GM12878 (cell line): ENCODE measurements at regions not wholly inside any gene's neighbourhood (a gene's known extent, or its start where the extent isn't known, plus 50 kb on each side); places are given as distances from the start of the nearest gene placed in this dataset.

Experiments
- ATAC-seq: fragments of 200-7000 bp; cut with Tn5 transposase; 3 replicates; pipeline ENCODE4 v1.9.1; 2020; ENCODE audit warnings: mild to moderate bottlenecking, moderate library complexity
- BruUV-seq: library from RNA; stranded (reverse); fragments of 400-500 nt; replicated peaks from 2 replicates; lab custom pipeline; 2021; lab: Mats Ljungman, UMichigan
- CTCF ChIA-PET: fragments of 300-600 bp; sonication (Branson Sonifier 250); formaldehyde crosslinking; extraction: SDS; loops from one replicate; lab custom pipeline; 2021; ENCODE audit warnings: inconsistent platforms; lab: Yijun Ruan, JAX
- POLR2A ChIA-PET: fragments of 350-600 bp; formaldehyde crosslinking; extraction: SDS; loops from one replicate; lab custom pipeline; 2021; ENCODE audit warnings: inconsistent platforms; lab: Charles Lee
- RAD21 ChIA-PET: fragments of 300-600 bp; sonication (Branson Sonifier 250); formaldehyde crosslinking; loops from one replicate; lab custom pipeline; 2023; ENCODE audit warnings: antibody characterized with exemption; ENCODE audit not compliant: unreplicated experiment; lab: Charles Lee
- SMC1A ChIA-PET: fragments of 300-600 bp; sonication (Branson Sonifier 250); formaldehyde crosslinking; loops from one replicate; lab custom pipeline; 2023; ENCODE audit not compliant: unreplicated experiment, uncharacterized antibody; lab: Charles Lee
- DNase-seq: peaks from one replicate; pipeline ENCODE4 v3.0.0-alpha.2; 2011; ENCODE audit warnings: low read depth, low spot score
- FAIRE-seq: peaks from 3 replicates; lab custom pipeline; 2011; peaks lifted over from hg19 to GRCh38; lab: Jason Lieb, UNC
- H2AFZ ChIP-seq: 2 replicates; pipeline ENCODE4 v1.6.0; 2011; ENCODE audit warnings: low read depth, low read length, control low read depth; ENCODE audit not compliant: control insufficient read depth
- H3K27ac ChIP-seq: 2 replicates; pipeline ENCODE4 v1.5.1; 2011; ENCODE audit warnings: control low read depth; ENCODE audit not compliant: control insufficient read depth, insufficient read depth
- H3K27me3 ChIP-seq, 2 experiments: replicated peaks in 1 of 2; 2 replicates each; pipeline versions ENCODE4 v1.6.0 to v1.6.1; 2011; ENCODE audit warnings: low read length in 1 of 2; ENCODE audit not compliant: control insufficient read depth in 2 of 2, insufficient read depth in 2 of 2
- H3K36me3 ChIP-seq, 2 experiments: 2 replicates each; pipeline ENCODE4 v1.5.1; 2011; ENCODE audit warnings: low read length in 1 of 2; ENCODE audit not compliant: control insufficient read depth in 2 of 2, insufficient read depth in 2 of 2
- H3K4me1 ChIP-seq: 2 replicates; pipeline ENCODE4 v1.6.1; 2011; ENCODE audit warnings: mild to moderate bottlenecking, low read length, moderate library complexity, mixed read lengths; ENCODE audit not compliant: control insufficient read depth, insufficient read depth
- H3K4me2 ChIP-seq: 2 replicates; pipeline ENCODE4 v1.6.0; 2011; ENCODE audit warnings: control low read depth; ENCODE audit not compliant: control insufficient read depth, insufficient read depth
- H3K4me3 ChIP-seq: fragments of 200-600 bp; sonication (generic); 2 replicates; pipeline ENCODE4 v1.5.1; 2016
- H3K79me2 ChIP-seq: 2 replicates; pipeline ENCODE4 v1.6.0; 2011; ENCODE audit warnings: low read length; ENCODE audit not compliant: control insufficient read depth, insufficient read depth
- H3K9ac ChIP-seq: 2 replicates; pipeline ENCODE4 v1.8.0; 2011; ENCODE audit warnings: low read length, control low read depth, mixed read lengths; ENCODE audit not compliant: control insufficient read depth, insufficient read depth
- H3K9me3 ChIP-seq: replicated peaks from 3 replicates; pipeline ENCODE4 v1.5.1; 2011; ENCODE audit warnings: mild to moderate bottlenecking, low read length; ENCODE audit not compliant: control insufficient read depth, insufficient read depth
- H4K20me1 ChIP-seq: 2 replicates; pipeline ENCODE4 v1.6.0; 2011; ENCODE audit not compliant: control insufficient read depth, insufficient read depth
- ETV6 ChIP-seq, 2 experiments: fragments of 450-650 bp in 1 of 2; IDR thresholded peaks in 1 of 2; conservative IDR thresholded peaks in 1 of 2; 2 replicates each; pipeline ENCODE4 v1.6.1; 2014; ENCODE audit warnings: antibody characterized with exemption in 1 of 2, borderline replicate concordance in 1 of 2, low read depth in 1 of 2, mild to moderate bottlenecking in 1 of 2, moderate library complexity in 1 of 2
- EZH2 ChIP-seq: IDR thresholded peaks from 2 replicates; pipeline ENCODE4 v1.6.1; 2012; ENCODE audit warnings: low read depth, mild to moderate bottlenecking, control low read depth, inconsistent platforms, low read length, borderline replicate concordance; ENCODE audit not compliant: control insufficient read depth
- GABPA ChIP-seq: IDR thresholded peaks from 2 replicates; pipeline ENCODE4 v1.6.1; 2014; ENCODE audit warnings: antibody characterized with exemption, low read depth, mild to moderate bottlenecking, inconsistent platforms
- HDAC6 ChIP-seq: fragments of 200-600 bp; sonication (generic); IDR thresholded peaks from one replicate; pipeline ENCODE4 v1.8.0; 2017; ENCODE audit warnings: antibody characterized with exemption; ENCODE audit not compliant: unreplicated experiment
- KAT2A ChIP-seq: conservative IDR thresholded peaks from 2 replicates; pipeline ENCODE4 v1.6.1; 2011; ENCODE audit warnings: low read depth, low read length; ENCODE audit not compliant: control insufficient read depth
- PAX5 ChIP-seq: IDR thresholded peaks from 2 replicates; pipeline ENCODE4 v1.6.1; 2011; ENCODE audit warnings: low read depth, low read length, borderline replicate concordance
- RBBP5 ChIP-seq: fragments of 200-600 bp; sonication (generic); conservative IDR thresholded peaks from 2 replicates; pipeline ENCODE4 v1.6.1; 2016
- TAF1 ChIP-seq: IDR thresholded peaks from 2 replicates; pipeline ENCODE4 v1.6.1; 2011; ENCODE audit warnings: mild to moderate bottlenecking, low read depth, low read length, borderline replicate concordance
- whole genome bisulfite sequencing: methylation state at CpG from one replicate; pipeline ENCODE4 v1.1.6; 2016; ENCODE audit warnings: low lambda C conversion rate; ENCODE audit not compliant: insufficient replicate concordance, insufficient coverage; ENCODE audit errors: missing lambda C conversion rate; 5-methylcytosine and 5-hydroxymethylcytosine counted together
- in situ Hi-C: fragments of 300-500 bp; cut with MboI; formaldehyde crosslinking; loops from 9 replicates; pipeline ENCODE4 v1.14.3; 2018; ENCODE audit warnings: mixed read lengths
- intact Hi-C: fragments of 100-400 bp; cut with micrococcal nuclease; formaldehyde crosslinking; loops from one replicate; pipeline ENCODE4 v1.14.2; 2022; ENCODE audit not compliant: unreplicated experiment
- TF ChIP-seq, protein P1 (sequence below): fragments of 450-650 bp; IDR thresholded peaks from 2 replicates; pipeline ENCODE4 v1.6.1; 2017; ENCODE audit warnings: low read depth, mild to moderate bottlenecking, moderate library complexity
- TF ChIP-seq, protein P2 (sequence below), 3 experiments: IDR thresholded peaks in 2 of 3; conservative IDR thresholded peaks in 1 of 3; 2 replicates each; pipeline ENCODE4 v1.5.1; 2011; ENCODE audit warnings: low read depth in 3 of 3, low read length in 3 of 3, mild to moderate bottlenecking in 3 of 3, control low read depth in 2 of 3, moderate library complexity in 2 of 3, inconsistent platforms in 1 of 3, mixed read lengths in 1 of 3; ENCODE audit not compliant: control insufficient read depth in 2 of 3, insufficient read depth in 1 of 3; ENCODE audit errors: extremely low read depth in 1 of 3

DNA sequence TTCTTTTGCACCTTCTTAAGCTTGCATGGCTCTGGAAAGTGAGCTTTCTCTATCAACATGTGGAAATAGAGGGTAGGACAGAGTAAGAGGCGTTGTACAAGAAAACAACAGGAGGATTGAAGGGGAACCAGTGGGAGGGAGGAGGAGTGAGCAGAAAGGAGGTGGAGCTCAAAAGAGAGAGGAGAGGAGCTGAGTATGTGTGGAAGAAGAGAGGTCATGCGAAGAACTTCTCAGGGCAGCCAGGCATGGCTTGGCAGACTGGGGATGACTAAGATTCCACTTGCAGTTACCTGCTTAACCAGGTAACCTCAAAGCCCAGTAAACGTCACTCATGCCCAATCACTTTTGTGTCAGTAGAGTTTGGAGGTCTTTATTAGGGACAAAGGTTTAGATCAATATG lies 105.1 kb downstream of the BCL2L11 start:
- H3K4me2 ChIP-seq = no peak overlapping the region
- CTCF ChIA-PET = interaction anchor here (0.7 to 1.5 kb wide), 4 partner anchors 13 to 83 kb away, joined by 3 to 4 read pairs (median 3); no protein-coding TSS in a partner anchor
- intact Hi-C loops (no loop called here), in situ Hi-C loops (no loop called here)
- no peak for TF ChIP-seq HDAC6
- peak; percentile 46; the same call in 1 of the 2 replicates for TF ChIP-seq PAX5
- H3K4me3 ChIP-seq = no peak overlapping the region
- no peak for DNase-seq
- no peaks in the 10 kb centered on the region for H4K20me1 ChIP-seq
- no peak overlapping the region for H3K9ac ChIP-seq
- FAIRE-seq = peak; percentile 27
- H3K4me1 ChIP-seq = peaks cover 5% of the 10 kb centered on the region; the same call in 1 of the 2 replicates
- RAD21 ChIA-PET = interaction anchor here (0.7 to 2.3 kb wide), 3 partner anchors 17 to 31 kb away, joined by 4 to 13 read pairs (median 5); no protein-coding TSS in a partner anchor
- POLR2A ChIA-PET = no interaction called here
- WGBS = 10% methylated on average over 3 of the region's 3 CpGs
- H3K27me3 ChIP-seq = no peaks in the 10 kb centered on the region
- H3K9me3 ChIP-seq = peaks cover 13% of the 10 kb centered on the region; the same call in 2 of the 3 replicates
- H3K36me3 ChIP-seq = no peaks in the 10 kb centered on the region
- BruUV-seq = no TSS peak
- SMC1A ChIA-PET = interaction anchor here (1.1 to 2.4 kb wide), 6 partner anchors 17 to 66 kb away, joined by 3 to 12 read pairs (median 4); no protein-coding TSS in a partner anchor
- ATAC-seq = peak; percentile 88
- no peak overlapping the region for H3K27ac ChIP-seq
- no peaks in the 10 kb centered on the region for H3K79me2 ChIP-seq
- H2AFZ ChIP-seq = no peak overlapping the region

DNA sequence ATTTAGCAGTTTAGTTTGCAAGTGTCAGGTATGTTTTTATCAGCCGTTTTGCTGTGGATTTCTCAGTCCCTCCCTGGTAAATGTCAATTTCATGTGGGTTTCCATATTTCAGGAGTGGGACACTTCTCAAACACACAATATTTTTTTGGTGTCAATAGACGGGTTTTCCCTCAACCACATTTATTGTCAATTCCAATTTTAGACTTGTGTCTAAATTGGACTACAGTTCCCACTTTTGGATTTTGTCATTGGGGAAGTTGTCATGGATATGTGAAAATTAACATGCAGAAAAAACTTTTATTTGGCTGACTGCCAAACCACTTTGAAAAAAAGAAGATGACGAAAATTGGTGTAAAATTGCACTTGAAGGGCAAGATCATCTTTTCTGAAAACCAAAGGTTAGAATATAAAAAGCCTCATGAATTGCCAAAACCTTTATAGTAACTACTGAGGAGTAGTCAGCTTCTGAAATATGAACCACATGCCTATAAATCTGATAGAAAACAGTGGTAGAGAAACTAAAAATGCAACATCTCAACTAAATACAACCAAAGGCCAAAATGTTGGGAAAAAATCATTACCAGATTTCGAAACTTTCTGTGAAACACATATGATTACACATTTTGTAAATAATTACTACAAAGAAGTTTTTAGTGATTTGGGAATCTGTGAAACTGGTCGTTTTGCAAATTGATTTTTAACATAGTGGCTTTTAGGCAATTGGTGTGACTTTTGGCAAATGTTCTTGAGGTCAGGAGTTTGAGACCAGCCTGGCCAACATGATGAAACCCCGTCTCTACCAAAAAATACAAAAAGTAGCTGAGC lies 106.4 kb downstream of the BCL2L11 start:
- Histone ChIP-seq H3K79me2 (no peaks in the 10 kb centered on the region), H3K36me3 (no peaks in the 10 kb centered on the region), H3K9ac (no peak overlapping the region), H3K4me2 (no peak overlapping the region), H4K20me1 (no peaks in the 10 kb centered on the region), H3K27ac (no peak overlapping the region), H2AFZ (no peak overlapping the region), H3K4me3 (no peak overlapping the region), H3K9me3 (peaks cover 11% of the 10 kb centered on the region; the same call in 2 of the 3 replicates), H3K4me1 (peaks cover 5% of the 10 kb centered on the region; the same call in 1 of the 2 replicates), H3K27me3 (no peaks in the 10 kb centered on the region)
- ChIA-PET CTCF (interaction anchor here (1.2 to 1.5 kb wide), 2 partner anchors 30 to 58 kb away, joined by 3 to 4 read pairs; no protein-coding TSS in a partner anchor), POLR2A (no interaction called here), SMC1A (interaction anchor here (1.5 to 5.0 kb wide), 4 partner anchors 8 to 33 kb away, joined by 4 to 19 read pairs (median 8); no protein-coding TSS in a partner anchor), RAD21 (interaction anchor here (0.7 to 2.3 kb wide), 5 partner anchors 18 to 316 kb away, joined by 3 to 13 read pairs (median 4); no protein-coding TSS in a partner anchor)
- intact Hi-C loops = loop anchor here (1.0 kb wide), 1 partner anchor 8 kb away; no protein-coding TSS in a partner anchor
- BruUV-seq = no TSS peak
- FAIRE-seq = no peak
- in situ Hi-C loops = no loop called here
- DNase-seq = no peak
- WGBS = 14% methylated on average over 6 of the region's 6 CpGs
- ATAC-seq = peak; percentile 47
- no peak for TF ChIP-seq ETV6 (conservative IDR thresholded peaks at IDR 0.05 in 1 of 2, IDR thresholded peaks at IDR 0.05 in 1 of 2; ENCODE audit: borderline replicate concordance in 1 of 2, low read depth in 1 of 2)
- TF ChIP-seq TAF1 = no peak
- TF ChIP-seq, protein P1, sequence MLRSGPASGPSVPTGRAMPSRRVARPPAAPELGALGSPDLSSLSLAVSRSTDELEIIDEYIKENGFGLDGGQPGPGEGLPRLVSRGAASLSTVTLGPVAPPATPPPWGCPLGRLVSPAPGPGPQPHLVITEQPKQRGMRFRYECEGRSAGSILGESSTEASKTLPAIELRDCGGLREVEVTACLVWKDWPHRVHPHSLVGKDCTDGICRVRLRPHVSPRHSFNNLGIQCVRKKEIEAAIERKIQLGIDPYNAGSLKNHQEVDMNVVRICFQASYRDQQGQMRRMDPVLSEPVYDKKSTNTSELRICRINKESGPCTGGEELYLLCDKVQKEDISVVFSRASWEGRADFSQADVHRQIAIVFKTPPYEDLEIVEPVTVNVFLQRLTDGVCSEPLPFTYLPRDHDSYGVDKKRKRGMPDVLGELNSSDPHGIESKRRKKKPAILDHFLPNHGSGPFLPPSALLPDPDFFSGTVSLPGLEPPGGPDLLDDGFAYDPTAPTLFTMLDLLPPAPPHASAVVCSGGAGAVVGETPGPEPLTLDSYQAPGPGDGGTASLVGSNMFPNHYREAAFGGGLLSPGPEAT = peak; percentile 75; the same call in 1 of the 2 replicates
- no peak for TF ChIP-seq GABPA
- no peak for TF ChIP-seq EZH2
- TF ChIP-seq, protein P2, sequence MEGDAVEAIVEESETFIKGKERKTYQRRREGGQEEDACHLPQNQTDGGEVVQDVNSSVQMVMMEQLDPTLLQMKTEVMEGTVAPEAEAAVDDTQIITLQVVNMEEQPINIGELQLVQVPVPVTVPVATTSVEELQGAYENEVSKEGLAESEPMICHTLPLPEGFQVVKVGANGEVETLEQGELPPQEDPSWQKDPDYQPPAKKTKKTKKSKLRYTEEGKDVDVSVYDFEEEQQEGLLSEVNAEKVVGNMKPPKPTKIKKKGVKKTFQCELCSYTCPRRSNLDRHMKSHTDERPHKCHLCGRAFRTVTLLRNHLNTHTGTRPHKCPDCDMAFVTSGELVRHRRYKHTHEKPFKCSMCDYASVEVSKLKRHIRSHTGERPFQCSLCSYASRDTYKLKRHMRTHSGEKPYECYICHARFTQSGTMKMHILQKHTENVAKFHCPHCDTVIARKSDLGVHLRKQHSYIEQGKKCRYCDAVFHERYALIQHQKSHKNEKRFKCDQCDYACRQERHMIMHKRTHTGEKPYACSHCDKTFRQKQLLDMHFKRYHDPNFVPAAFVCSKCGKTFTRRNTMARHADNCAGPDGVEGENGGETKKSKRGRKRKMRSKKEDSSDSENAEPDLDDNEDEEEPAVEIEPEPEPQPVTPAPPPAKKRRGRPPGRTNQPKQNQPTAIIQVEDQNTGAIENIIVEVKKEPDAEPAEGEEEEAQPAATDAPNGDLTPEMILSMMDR (IDR thresholded peaks at IDR 0.05 in 2 of 3, conservative IDR thresholded peaks at IDR 0.05 in 1 of 3; ENCODE audit: control insufficient read depth in 2 of 3, extremely low read depth in 1 of 3, insufficient read depth in 1 of 3, low read depth in 3 of 3, low read length in 3 of 3) = no peak
- no peak for TF ChIP-seq RBBP5
- no peak for TF ChIP-seq KAT2A
- TF ChIP-seq PAX5 = no peak
